GM12878 (cell line): ENCODE measurements at regions not wholly inside any gene's neighbourhood (a gene's known extent, or its start where the extent isn't known, plus 50 kb on each side); places are given as distances from the start of the nearest gene placed in this dataset.

Experiments
- ATAC-seq: fragments of 200-7000 bp; cut with Tn5 transposase; 3 replicates; pipeline ENCODE4 v1.9.1; 2020; ENCODE audit warnings: mild to moderate bottlenecking, moderate library complexity
- BruUV-seq: library from RNA; stranded (reverse); fragments of 400-500 nt; replicated peaks from 2 replicates; lab custom pipeline; 2021; lab: Mats Ljungman, UMichigan
- CTCF ChIA-PET: fragments of 300-600 bp; sonication (Branson Sonifier 250); formaldehyde crosslinking; extraction: SDS; loops from one replicate; lab custom pipeline; 2021; ENCODE audit warnings: inconsistent platforms; lab: Yijun Ruan, JAX
- POLR2A ChIA-PET: fragments of 350-600 bp; formaldehyde crosslinking; extraction: SDS; loops from one replicate; lab custom pipeline; 2021; ENCODE audit warnings: inconsistent platforms; lab: Charles Lee
- RAD21 ChIA-PET: fragments of 300-600 bp; sonication (Branson Sonifier 250); formaldehyde crosslinking; loops from one replicate; lab custom pipeline; 2023; ENCODE audit warnings: antibody characterized with exemption; ENCODE audit not compliant: unreplicated experiment; lab: Charles Lee
- SMC1A ChIA-PET: fragments of 300-600 bp; sonication (Branson Sonifier 250); formaldehyde crosslinking; loops from one replicate; lab custom pipeline; 2023; ENCODE audit not compliant: unreplicated experiment, uncharacterized antibody; lab: Charles Lee
- DNase-seq: peaks from one replicate; pipeline ENCODE4 v3.0.0-alpha.2; 2011; ENCODE audit warnings: low read depth, low spot score
- FAIRE-seq: peaks from 3 replicates; lab custom pipeline; 2011; peaks lifted over from hg19 to GRCh38; lab: Jason Lieb, UNC
- H2AFZ ChIP-seq: 2 replicates; pipeline ENCODE4 v1.6.0; 2011; ENCODE audit warnings: low read depth, low read length, control low read depth; ENCODE audit not compliant: control insufficient read depth
- H3K27ac ChIP-seq: 2 replicates; pipeline ENCODE4 v1.5.1; 2011; ENCODE audit warnings: control low read depth; ENCODE audit not compliant: control insufficient read depth, insufficient read depth
- H3K27me3 ChIP-seq, 2 experiments: replicated peaks in 1 of 2; 2 replicates each; pipeline versions ENCODE4 v1.6.0 to v1.6.1; 2011; ENCODE audit warnings: low read length in 1 of 2; ENCODE audit not compliant: control insufficient read depth in 2 of 2, insufficient read depth in 2 of 2
- H3K36me3 ChIP-seq, 2 experiments: 2 replicates each; pipeline ENCODE4 v1.5.1; 2011; ENCODE audit warnings: low read length in 1 of 2; ENCODE audit not compliant: control insufficient read depth in 2 of 2, insufficient read depth in 2 of 2
- H3K4me1 ChIP-seq: 2 replicates; pipeline ENCODE4 v1.6.1; 2011; ENCODE audit warnings: mild to moderate bottlenecking, low read length, moderate library complexity, mixed read lengths; ENCODE audit not compliant: control insufficient read depth, insufficient read depth
- H3K4me2 ChIP-seq: 2 replicates; pipeline ENCODE4 v1.6.0; 2011; ENCODE audit warnings: control low read depth; ENCODE audit not compliant: control insufficient read depth, insufficient read depth
- H3K4me3 ChIP-seq: fragments of 200-600 bp; sonication (generic); 2 replicates; pipeline ENCODE4 v1.5.1; 2016
- H3K79me2 ChIP-seq: 2 replicates; pipeline ENCODE4 v1.6.0; 2011; ENCODE audit warnings: low read length; ENCODE audit not compliant: control insufficient read depth, insufficient read depth
- H3K9ac ChIP-seq: 2 replicates; pipeline ENCODE4 v1.8.0; 2011; ENCODE audit warnings: low read length, control low read depth, mixed read lengths; ENCODE audit not compliant: control insufficient read depth, insufficient read depth
- H3K9me3 ChIP-seq: replicated peaks from 3 replicates; pipeline ENCODE4 v1.5.1; 2011; ENCODE audit warnings: mild to moderate bottlenecking, low read length; ENCODE audit not compliant: control insufficient read depth, insufficient read depth
- H4K20me1 ChIP-seq: 2 replicates; pipeline ENCODE4 v1.6.0; 2011; ENCODE audit not compliant: control insufficient read depth, insufficient read depth
- BHLHE40 ChIP-seq, 2 experiments: fragments of 450-650 bp in 1 of 2; IDR thresholded peaks; 2 replicates each; pipeline ENCODE4 v1.6.1; 2011 to 2017; ENCODE audit warnings: low read depth in 2 of 2, borderline replicate concordance in 1 of 2, improper control_type of control experiment in 1 of 2, low read length in 1 of 2, mild to moderate bottlenecking in 1 of 2
- FOXK2 ChIP-seq: fragments of 450-650 bp; IDR thresholded peaks from 2 replicates; pipeline ENCODE4 v1.6.1; 2017; ENCODE audit warnings: mild to moderate bottlenecking, moderate library complexity
- FOXM1 ChIP-seq: IDR thresholded peaks from 2 replicates; pipeline ENCODE4 v1.6.1; 2012; ENCODE audit warnings: low read depth, mild to moderate bottlenecking, inconsistent platforms, low read length, moderate library complexity
- SIX5 ChIP-seq: IDR thresholded peaks from 2 replicates; pipeline ENCODE4 v1.6.1; 2011; ENCODE audit warnings: mild to moderate bottlenecking, low read depth, low read length, moderate library complexity; ENCODE audit not compliant: severe bottlenecking
- SPI1 ChIP-seq: IDR thresholded peaks from 2 replicates; pipeline ENCODE4 v1.6.1; 2011; ENCODE audit warnings: low read depth, mild to moderate bottlenecking, low read length, moderate library complexity, borderline replicate concordance; ENCODE audit not compliant: insufficient read depth
- ZNF384 ChIP-seq: IDR thresholded peaks from 2 replicates; pipeline ENCODE4 v1.6.1; 2012; ENCODE audit warnings: low read depth, mild to moderate bottlenecking, low read length, improper control_type of control experiment, borderline replicate concordance
- ZSCAN29 ChIP-seq: fragments of 450-650 bp; IDR thresholded peaks from 2 replicates; pipeline ENCODE4 v1.6.1; 2017; ENCODE audit warnings: mild to moderate bottlenecking, moderate library complexity
- WGBS: methylation state at CpG from one replicate; pipeline ENCODE4 v1.1.6; 2016; ENCODE audit warnings: low lambda C conversion rate; ENCODE audit not compliant: insufficient replicate concordance, insufficient coverage; ENCODE audit errors: missing lambda C conversion rate; 5-methylcytosine and 5-hydroxymethylcytosine counted together
- in situ Hi-C: fragments of 300-500 bp; cut with MboI; formaldehyde crosslinking; loops from 9 replicates; pipeline ENCODE4 v1.14.3; 2018; ENCODE audit warnings: mixed read lengths
- intact Hi-C: fragments of 100-400 bp; cut with micrococcal nuclease; formaldehyde crosslinking; loops from one replicate; pipeline ENCODE4 v1.14.2; 2022; ENCODE audit not compliant: unreplicated experiment

- TF ChIP-seq SPI1 = no peak
- TF ChIP-seq ZSCAN29 = no peak
- TF ChIP-seq BHLHE40 (IDR thresholded peaks at IDR 0.05; ENCODE audit: borderline replicate concordance in 1 of 2, low read depth in 2 of 2, low read length in 1 of 2) = no peak
Measured at GRCh38 chr6:165820934-165821333, 157.9 kb upstream of the PDE10A start (continued).

DNA sequence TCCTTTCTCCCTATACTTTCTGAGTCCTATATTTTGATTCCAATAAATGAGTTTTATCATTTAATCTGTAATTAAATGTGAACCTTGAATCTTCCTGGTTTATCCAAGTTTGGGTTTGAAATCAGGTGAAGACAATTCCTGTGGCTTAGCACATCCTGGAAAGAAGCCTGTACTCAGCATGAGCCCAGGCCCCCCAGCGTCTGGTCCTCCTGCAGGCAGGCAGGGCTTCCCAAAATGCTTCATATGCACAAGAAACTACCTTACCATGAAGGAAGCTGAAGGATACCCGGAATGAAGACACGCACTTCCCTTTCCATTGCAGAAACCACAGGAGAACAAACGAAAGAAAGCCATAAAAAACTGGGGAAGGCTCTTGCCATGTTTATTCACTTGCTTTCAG, 157.4 kb upstream of the PDE10A start:
- H3K27me3 ChIP-seq = peaks cover 0 to 8% of the 10 kb centered on the region in 2 experiments; a peak in 3 of 4 replicates
- no peak overlapping the region for H2AFZ ChIP-seq
- no peak overlapping the region for H3K4me3 ChIP-seq
- ChIA-PET RAD21 (no interaction called here), CTCF (no interaction called here), SMC1A (no interaction called here), POLR2A (no interaction called here)
- no peak for TF ChIP-seq FOXK2
- no peak for TF ChIP-seq SPI1
- no peak for TF ChIP-seq FOXM1
- no peak for TF ChIP-seq ZNF384
- TF ChIP-seq SIX5 = no peak
- H3K27ac ChIP-seq = no peak overlapping the region
- 0% methylated on average over 4 of the region's 4 CpGs for WGBS
- DNase-seq = no peak
- BruUV-seq = no TSS peak
- H4K20me1 ChIP-seq = no peaks in the 10 kb centered on the region
- no peaks in the 10 kb centered on the region for H3K36me3 ChIP-seq
- ATAC-seq = no peak
- no peak for FAIRE-seq
- H3K4me1 ChIP-seq = no peaks in the 10 kb centered on the region
- no peaks in the 10 kb centered on the region for H3K79me2 ChIP-seq
- no peak overlapping the region for H3K9ac ChIP-seq
- H3K9me3 ChIP-seq = no peaks in the 10 kb centered on the region
- H3K4me2 ChIP-seq = no peak overlapping the region
- intact Hi-C loops = no loop called here
- in situ Hi-C loops = no loop called here
